GDM1 (cell line): ENCODE measurements at regions not wholly inside any gene's neighbourhood (a gene's known extent, or its start where the extent isn't known, plus 50 kb on each side); places are given as distances from the start of the nearest gene placed in this dataset.

Source experiments
- DNase-seq: peaks from one replicate; lab custom pipeline; 2025; lab: John Stamatoyannopoulos, UW

- DNase-seq = no peak
Observed at GRCh38 chr16:54442864-54443263, 156.3 kb upstream of the IRX3 start.

DNA sequence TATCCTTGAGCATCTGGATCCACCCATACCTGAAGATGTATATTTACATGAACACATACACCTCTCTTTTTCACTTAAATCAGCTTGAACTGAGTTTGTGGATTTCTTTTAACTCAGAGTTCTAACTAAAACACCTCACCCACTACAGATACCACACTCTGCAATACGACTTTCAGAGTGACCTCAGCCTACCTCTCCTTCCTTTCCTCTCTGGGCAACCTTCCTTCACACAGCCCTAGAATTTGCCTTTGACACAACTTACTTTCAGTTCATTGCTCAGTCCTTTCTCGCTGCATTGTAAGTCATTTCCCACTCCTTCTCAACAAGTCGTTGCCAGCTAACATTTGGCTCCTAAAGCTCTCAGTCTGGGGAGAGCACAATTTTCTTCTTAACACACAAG, 151.9 kb upstream of the IRX3 start:
- DNase-seq = no peak

GRCh38 chr16:54437921-54438320, 151.3 kb upstream of the IRX3 start:
- DNase-seq = no peak

GRCh38 chr16:54437401-54437800, 150.8 kb upstream of the IRX3 start:
- DNase-seq = no peak

- DNase-seq = no peak
Observed at GRCh38 chr16:54436346-54436745, 149.8 kb upstream of the IRX3 start.

DNA sequence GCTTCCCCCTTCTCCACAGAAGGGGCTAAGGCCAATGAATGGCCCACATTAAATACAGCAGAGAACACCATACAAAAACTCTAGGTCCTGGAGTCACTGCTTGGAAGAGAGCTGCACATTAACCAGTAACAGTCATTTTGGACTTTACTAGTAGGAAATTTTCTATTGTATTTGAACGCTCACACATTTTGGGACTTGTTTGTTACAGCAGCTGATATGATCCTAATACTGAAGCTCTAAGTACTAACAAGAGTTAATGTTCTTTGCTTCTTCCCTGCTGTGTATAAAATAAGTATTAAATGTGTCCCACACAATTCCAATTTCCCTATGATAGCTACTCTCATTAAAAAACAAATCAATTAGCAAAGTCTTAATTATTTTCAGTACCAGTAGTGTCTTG, 148.3 kb upstream of the IRX3 start:
- DNase-seq = no peak

- no peak for DNase-seq
Observed at GRCh38 chr16:54432897-54433229, 146.3 kb upstream of the IRX3 start.

DNA sequence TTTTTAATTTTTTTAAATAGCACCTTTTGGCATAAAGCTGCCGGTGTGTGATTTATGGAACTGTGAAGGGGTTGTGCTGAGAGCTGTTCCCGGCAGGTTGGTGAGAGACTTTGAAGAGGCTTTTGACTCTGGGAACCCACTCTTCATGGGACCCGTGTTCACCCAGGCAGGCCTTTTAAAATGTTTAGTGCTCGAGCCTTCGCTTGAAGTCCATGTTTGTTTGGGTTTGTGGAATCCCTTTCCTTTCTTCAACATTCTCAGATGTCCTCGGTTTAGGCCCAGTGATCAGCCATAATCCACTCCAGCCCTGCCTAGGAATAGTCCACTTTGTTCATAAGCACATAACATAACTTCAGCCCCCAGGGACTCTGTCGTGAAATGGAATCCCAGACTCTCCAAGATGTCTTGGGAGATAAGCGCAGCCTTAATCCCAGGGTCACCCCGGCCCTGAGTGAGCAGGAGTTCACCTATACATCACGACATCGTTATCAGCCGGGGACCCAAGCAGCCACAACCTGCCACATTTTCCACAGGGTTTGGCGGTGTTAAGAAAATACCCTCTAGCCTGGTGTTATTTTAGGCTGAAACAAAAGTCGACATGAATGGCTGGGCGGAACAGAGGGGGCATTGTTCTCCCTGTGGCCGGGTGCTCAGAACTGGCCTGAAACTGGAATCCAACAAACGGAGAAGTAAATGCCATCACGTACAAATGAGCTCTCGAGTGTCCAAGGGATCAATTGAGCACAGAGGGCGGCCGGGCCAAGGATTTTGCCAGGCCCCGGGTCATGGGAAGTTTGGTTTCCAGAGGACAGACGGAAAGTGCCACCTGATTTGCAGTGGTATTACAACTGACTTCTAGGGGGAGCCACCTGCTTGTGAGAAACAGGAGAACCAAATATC, 145.7 kb upstream of the IRX3 start:
- no peak for DNase-seq

GRCh38 chr16:54431041-54431996, 144.7 kb upstream of the IRX3 start:
- DNase-seq = no peak

- no peak for DNase-seq
Observed at GRCh38 chr16:54430491-54431030, 144.0 kb upstream of the IRX3 start.

DNA sequence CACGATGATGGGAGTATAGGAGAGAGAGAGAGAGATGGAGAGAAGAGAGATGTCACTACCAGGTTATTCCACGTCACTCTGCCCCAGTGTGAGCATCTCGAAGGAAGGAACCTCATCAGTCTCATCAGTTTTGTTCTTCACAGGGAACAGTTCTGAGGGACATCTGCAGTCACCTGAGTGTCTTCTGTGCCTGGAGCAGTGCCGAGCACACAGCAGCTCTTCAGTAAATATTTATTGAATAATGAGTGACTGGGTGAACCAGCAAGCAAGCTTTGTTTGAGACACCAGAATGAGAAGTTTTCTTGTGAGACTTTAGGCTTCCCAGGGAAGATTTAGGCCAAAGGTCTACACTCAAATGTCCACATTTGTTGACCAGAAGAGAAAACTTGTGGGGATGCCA, 142.4 kb upstream of the IRX3 start:
- DNase-seq = no peak

GRCh38 chr16:54426553-54426849, 139.9 kb upstream of the IRX3 start:
- DNase-seq = no peak

DNA sequence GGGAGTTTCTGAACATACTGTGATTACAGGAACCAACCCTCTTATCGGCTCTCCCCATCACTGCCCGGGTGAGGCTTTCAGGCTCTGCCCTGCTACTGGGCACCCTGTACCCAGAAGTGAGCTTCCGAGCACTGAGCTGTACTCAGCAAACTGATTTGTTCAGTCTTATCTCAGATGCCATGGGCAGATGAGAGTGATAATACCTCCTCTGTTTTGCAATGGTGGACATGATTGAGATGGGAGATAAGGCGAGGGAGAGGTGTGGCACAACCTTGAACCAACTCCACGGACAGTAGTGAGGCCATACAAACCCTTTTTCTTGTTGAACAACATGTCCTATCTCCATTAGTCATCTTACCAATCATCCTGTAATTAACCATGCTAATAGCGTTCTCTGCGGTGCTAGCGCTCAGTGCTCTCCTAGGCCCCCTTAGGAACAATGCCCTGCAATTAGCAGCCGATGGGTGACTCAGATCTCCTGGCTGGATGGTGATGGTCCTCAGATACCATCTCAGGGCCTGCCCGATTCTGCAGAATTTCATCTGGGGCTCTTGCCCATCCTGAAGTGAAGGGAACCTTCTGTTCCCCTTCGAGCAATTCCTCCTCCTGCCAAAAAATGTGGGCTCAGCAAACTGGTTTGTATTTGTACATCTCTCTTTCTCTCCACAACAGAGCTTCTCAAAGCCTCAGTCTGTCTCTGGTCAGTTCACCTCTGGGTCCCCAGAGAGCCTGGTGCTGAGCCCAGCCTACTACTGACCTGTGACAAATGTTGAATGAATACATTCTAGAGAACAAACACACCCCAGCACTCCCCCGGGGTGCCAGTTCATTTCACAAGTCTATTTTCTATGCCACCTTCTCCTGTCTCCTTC, 139.3 kb upstream of the IRX3 start:
- no peak for DNase-seq

DNA sequence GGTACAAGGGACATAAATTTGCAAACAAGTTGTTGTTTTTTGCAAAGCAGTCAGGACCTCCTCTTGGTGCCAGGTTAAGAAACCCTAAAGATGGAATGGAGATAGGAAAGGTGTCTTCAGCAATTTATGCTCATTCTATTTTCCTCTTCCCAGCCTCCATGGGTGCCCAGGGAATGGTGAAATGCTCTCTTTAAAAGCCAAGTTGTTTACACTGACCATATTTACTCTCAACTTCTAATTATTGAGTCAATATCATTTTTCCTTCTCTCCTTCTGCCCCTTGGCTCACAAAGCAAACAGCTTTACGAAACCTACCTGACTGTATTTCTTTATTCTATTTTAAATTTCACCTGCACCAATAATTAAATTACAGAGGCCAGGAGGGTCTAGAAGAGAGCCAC, 138.5 kb upstream of the IRX3 start:
- no peak for DNase-seq

- DNase-seq = no peak
Observed at GRCh38 chr16:54424043-54424451, 137.5 kb upstream of the IRX3 start.

- no peak for DNase-seq
Observed at GRCh38 chr16:54422569-54422978, 136.0 kb upstream of the IRX3 start.

GRCh38 chr16:54422159-54422558, 135.6 kb upstream of the IRX3 start:
- no peak for DNase-seq

GRCh38 chr16:54421220-54421619, 134.6 kb upstream of the IRX3 start:
- DNase-seq = no peak

DNA sequence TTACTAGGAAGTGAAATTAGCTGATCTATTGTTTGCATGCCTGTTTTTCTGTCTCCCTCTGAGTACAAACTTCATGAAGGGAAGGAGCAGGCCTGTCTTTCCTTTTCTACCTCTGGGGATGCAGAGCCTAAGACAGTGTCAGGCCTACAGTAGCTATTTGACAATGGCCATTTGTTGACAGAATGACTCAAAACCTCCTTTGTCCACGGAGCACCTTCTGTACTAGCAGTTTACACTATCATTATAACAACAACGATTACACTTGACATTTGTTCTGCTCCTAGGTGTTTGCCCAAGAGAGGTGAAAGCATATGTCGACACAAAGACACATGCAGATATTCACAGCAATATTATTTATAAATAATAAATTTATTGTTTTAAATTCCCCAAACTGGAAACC, 132.3 kb upstream of the IRX3 start:
- DNase-seq = no peak

GRCh38 chr16:54417384-54417783, 130.8 kb upstream of the IRX3 start:
- DNase-seq = no peak

DNA sequence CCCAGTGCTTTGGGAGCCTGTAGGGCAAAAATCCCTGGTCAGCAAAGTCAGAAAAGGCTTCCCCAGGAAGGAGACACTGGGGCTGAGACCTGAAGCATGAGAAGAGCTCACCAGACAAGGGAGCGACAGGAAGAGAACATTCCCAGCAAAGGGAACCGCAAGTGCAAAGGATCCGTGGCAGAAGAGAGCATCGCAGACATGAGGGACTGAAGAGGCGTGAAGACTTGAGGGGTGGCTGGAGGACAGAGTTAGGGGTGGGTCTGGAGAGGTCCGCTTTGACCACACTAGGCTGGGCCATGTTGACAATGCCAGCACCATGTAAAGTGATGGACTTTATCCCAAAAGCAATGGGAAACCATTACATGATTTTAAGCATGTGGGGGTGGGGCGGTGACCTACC, 128.1 kb upstream of the IRX3 start:
- no peak for DNase-seq
